G401 (cell line): ENCODE measurements at regions not wholly inside any gene's neighbourhood (a gene's known extent, or its start where the extent isn't known, plus 50 kb on each side); places are given as distances from the start of the nearest gene placed in this dataset.

Source experiments
- DNase-seq: peaks from one replicate; pipeline ENCODE4 v3.0.0-alpha.2; 2015; ENCODE audit warnings: low spot score
- in situ Hi-C: cut with HindIII; loops from 2 replicates; pipeline ENCODE4 v1.10.0; 2016; ENCODE audit warnings: low sequenced_read_pairs, mixed read lengths

DNA sequence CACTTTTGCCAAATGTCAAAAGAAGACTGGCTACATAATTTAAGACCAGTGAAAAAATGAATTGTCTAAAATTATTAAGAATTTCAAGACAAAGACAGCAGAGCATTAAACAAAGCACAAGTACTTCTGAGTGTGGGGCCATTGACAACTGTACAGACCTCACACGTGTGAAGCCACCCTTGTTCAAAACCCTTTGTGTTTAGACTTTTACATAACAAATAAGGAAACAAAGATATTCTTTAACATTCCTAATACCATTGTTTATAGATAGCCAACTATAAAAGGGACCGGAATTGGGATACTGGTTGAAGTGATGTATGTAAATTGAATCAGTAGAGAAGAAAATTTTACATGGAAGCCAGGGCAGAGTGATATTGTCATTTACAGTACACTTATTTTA lies 624.2 kb downstream of the PCDH18 start:
- no peak for DNase-seq
- in situ Hi-C loops: no loop called here

DNA sequence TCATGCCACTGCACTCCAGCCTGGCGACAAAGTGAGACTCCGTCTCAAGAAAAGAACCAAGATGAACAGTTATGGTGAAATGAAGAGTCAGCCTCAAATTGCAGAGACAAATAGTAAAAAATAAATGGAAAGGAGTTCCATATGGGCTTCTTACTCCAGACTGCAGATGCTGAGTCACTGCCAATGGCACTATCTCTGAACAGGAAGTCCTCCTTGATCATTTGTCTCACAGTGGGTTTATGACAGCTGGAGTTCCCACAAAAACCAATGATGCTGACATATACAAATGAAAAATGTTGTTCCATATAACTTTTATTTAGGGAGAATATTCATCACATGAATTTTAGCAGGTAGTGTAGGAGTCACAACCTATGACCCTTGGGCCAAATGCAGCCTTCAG lies 631.6 kb downstream of the PCDH18 start:
- DNase-seq: no peak
- in situ Hi-C loops: no loop called here

DNA sequence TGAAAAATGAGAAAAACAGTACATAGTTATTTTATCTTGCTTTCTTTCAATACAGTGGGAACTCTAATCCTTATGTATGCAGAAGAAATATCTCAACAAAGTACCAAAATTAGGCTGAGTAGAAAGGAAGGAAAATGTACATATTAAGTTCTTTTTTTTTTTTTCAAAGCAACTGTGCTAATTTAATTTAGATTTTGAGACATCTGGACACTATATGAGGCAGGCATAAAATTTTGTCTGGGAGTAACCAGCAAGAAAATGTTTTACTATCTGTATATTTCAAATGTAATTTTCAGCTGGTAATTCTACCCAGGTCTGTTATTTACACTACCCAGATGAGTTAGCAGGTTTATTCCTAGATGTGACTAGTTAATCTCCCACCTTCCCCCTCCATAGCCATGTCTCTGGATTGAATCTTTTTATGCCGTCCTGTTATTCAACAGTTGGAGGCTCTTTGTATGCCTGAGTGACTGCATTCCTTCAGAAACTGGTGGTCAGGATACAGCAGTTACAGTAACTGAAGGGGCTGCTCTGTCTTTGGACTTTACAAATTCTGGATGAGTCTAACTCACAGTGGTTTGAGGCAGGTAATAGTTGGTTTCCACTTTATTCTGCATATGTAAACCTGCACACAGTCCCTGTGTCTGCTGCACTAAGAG lies 633.6 kb downstream of the PCDH18 start:
- no peak for DNase-seq
- in situ Hi-C loops: no loop called here

GRCh38 chr4:136893573-136893972 lies 638.7 kb downstream of the PCDH18 start:
- in situ Hi-C loops: no loop called here
- DNase-seq: no peak

- DNase-seq: no peak
- in situ Hi-C loops: no loop called here
Measured at GRCh38 chr4:136881666-136882065, 650.6 kb downstream of the PCDH18 start.

DNA sequence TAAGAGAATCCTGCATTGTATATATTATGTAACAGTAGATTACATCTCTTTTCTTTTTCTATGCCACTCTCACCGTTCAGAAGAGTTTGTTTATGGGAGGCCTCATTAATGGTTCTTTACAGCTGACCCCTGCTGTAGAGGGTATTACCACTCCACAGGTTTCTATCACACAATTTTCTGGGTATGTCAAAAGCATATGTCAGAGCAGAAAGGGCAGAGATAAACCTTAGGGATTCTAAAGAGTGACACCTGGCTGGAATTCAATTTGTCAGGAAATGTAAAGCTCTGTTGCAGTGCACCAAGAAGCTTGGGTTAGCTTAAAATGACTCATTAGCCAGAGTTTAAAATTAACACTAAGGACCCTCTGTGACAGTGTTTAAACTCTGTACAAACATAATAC lies 658.7 kb downstream of the PCDH18 start:
- DNase-seq: no peak
- in situ Hi-C loops: no loop called here

DNA sequence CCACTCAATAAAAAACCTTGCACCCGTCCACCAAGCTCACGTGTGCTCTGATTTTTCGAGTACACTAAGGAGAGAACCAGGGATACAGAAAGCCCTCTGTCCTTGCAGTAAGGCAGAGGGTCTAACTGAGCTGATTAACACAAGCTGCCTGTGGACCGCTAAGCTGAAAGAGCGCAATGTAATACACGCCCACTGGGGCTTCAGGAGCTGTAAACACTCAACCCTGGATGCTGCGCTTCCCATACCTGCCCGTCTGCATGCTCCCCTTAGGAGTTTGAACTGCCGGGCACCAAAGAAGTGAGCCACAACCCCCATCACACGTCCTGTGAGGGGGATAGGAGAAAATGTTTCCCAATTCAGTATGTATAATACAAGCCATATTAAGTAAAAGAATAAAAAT lies 664.8 kb downstream of the PCDH18 start:
- in situ Hi-C loops: no loop called here
- DNase-seq: no peak

DNA sequence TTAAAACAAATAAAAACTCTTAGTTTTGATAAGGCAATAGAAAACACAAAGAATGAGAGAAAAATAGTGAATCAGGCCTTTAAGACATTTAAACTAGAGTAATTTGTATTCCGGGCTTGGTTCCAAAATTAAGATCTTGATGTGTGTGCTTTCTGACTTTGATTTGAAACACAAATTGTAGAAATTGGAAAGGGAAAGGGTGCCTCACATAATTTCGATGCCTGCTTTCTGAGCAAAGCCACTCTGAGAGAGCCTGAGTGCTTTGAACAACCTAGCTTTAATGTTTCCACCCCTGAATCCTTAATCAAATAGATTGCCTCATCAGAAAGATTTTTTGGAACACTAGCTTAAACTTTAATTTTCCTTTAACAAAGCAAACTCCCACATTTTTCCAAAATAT lies 666.8 kb downstream of the PCDH18 start:
- DNase-seq: no peak
- in situ Hi-C loops: no loop called here

GRCh38 chr4:136864604-136865185 lies 667.6 kb downstream of the PCDH18 start:
- in situ Hi-C loops: no loop called here
- peak; percentile 68 for DNase-seq

DNA sequence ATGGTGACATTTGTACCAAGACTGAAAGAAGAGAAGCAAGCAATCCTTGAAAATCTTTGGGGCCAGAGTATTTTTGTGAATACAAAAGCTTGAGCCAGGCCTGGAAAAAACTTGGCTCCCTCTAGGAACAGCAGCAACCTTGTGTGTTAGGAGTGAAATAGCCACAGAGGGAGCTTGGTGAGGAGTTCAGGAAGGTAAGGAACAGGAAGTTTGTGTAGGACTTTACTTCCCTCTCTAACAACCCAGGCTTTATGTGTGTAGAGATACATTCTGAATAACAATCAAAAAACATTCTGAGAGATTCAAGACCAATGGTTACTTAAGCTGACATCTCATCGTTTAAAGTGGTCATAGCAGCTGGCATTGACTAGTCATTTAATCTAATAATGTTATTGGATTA lies 668.5 kb downstream of the PCDH18 start:
- peak; percentile 10 for DNase-seq
- in situ Hi-C loops: no loop called here

DNA sequence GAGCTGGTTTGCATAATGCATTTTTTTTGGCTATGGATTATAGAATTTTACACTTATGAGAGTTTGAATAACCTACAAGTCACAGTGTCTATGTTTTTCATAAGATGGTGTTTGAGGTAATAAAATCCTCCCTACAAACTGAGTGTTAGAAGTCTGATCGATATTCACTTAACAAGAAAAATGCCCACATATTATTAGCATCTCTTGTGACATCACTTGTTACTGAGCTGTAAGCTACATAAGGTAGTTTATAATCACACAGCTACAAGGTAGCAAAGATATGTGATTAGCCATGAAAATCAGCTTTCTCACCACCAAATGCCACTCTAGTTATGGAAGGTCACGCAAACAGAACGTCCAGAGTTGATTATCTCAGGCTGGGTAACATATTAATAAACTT lies 669.6 kb downstream of the PCDH18 start:
- DNase-seq: no peak
- in situ Hi-C loops: no loop called here

- in situ Hi-C loops: no loop called here
- no peak for DNase-seq
Measured at GRCh38 chr4:136861091-136861490, 671.2 kb downstream of the PCDH18 start.

- DNase-seq: no peak
- in situ Hi-C loops: no loop called here
Measured at GRCh38 chr4:136858903-136859302, 673.4 kb downstream of the PCDH18 start.

DNA sequence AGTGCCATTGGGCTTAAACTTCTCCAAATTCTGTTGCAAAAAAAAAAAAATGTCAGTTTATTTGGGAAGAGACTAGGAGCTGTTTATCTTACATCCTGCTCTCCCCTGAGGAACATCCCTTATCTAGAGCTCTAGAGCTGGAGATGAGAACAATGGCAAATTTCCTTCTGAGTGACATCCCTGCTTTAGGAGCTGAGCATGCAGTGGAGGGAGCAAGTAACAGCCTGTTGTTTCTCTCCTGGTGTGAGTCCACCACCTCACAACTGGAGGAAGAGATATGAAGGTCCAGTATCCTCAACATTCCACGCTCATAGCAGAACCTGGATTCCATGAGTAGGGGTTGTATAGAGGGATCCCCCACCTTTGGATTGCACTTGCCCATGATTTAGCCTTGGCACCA lies 676.4 kb downstream of the PCDH18 start:
- in situ Hi-C loops: no loop called here
- no peak for DNase-seq

DNA sequence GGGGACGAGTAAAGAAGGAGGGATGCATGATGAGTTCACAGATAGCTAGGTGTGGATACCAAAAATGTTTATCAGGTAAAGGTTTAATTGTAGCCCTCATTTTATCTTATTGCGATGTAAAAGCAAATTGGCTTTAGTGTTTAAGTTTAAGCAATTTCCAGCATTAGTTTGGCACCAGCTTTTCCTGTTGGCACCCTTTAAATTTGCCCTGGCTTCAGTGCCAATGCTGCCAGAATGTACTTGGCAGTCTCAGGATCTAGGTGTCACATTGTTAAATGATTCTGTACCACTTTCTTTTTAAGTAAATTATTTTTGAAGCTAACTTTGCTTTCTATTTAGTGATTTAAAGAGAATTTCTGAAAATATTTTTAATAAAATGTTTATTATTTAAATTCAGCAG lies 681.8 kb downstream of the PCDH18 start:
- DNase-seq: no peak
- in situ Hi-C loops: no loop called here

DNA sequence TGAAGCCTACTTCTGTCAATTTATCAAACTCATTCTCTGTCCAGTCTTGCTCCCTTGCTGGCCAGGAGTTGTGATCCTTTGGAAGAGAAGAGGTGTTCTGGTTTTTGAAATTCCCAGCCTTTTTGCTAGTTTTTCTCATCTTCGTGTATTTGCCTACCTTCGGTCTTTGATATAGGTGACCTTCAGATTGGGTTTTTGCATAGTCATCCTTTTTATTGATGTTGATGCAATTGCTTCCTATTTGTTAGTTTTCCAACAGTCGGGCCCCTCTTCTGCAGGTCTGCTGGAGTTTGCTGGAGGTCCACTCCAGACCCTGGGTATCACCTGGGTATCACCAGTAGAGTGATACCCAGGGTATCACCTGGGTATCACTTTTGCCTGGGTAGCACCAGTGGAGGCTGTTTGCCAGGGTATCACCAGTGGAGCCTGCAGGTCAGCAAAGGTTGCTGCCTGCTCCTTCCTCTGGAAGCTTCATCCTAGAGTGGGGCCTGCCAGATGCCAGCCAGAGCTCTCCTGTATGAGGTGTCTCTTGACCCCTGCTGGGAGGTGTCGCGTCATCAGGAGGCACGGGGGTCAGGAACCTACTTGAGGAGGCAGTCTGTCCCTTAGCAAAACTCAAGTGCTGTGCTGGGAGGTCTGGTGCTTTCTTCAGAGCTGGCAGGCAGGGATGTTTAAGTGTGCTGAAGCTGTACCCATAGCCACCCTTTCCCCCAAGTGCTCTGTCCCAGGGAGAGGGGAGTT lies 684.2 kb downstream of the PCDH18 start:
- DNase-seq: no peak
- in situ Hi-C loops: no loop called here

- no peak for DNase-seq
- in situ Hi-C loops: no loop called here
Measured at GRCh38 chr4:136841526-136841925, 690.8 kb downstream of the PCDH18 start.

GRCh38 chr4:136838607-136839006 lies 693.7 kb downstream of the PCDH18 start:
- DNase-seq: no peak
- in situ Hi-C loops: no loop called here

DNA sequence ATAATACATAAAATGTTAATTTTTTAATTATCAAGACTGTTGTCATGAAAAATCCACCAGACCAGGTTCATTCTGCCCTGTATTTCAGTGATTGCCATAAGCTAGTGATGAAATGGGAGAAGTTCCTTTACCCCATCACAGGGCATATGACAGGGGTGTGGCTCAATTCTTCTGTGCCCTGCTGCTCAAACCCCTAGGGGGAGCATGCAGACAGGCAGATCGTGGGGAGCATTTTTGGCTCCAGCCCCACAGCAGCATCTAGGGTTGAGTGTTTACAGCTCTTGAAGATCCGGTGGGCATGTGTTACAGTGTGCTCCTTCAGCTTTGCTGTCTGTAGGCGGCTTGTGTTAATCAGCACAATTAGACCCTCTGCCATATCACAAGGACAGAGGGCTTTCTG lies 700.7 kb downstream of the PCDH18 start:
- in situ Hi-C loops: no loop called here
- DNase-seq: no peak

DNA sequence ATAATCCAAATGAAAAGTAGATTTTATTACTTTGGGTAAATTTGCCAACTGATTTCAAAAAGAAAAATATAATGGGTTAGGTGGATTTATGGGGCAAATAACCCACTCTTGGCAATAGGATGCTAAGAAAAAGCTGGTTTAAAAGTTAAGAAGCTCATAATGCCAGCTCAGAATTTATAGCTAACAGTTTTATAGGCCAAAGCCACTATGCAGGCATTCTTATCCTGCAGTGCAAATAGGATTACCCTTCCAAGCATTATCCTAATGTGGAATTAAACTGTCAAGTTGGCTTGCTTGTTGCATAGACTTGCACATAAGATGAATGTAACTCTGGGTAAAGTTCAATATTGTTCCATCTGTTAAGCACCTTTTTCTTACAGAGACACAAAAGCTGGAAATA lies 703.0 kb downstream of the PCDH18 start:
- in situ Hi-C loops: no loop called here
- no peak for DNase-seq

DNA sequence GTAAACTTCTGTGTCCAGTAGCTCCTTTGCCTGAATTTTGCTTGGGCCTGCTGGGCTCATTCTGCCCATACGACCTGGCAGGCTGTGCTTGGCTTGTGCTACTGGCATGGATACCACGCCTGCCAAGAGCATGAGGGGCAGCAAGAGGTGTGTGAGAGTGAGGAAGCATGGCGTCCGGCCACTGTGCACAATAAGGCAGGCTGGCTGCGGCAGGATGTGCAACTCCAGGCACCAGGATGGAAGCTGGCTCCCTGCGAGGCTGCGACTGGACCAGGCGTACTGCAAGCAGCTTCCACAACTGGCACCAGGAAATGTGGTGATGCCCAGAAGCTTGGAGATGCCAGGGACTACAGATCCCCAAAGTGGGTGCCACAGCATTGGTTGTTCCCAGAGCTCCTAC lies 709.3 kb downstream of the PCDH18 start:
- in situ Hi-C loops: no loop called here
- DNase-seq: no peak
